Loucy (cell line): ENCODE measurements at regions not wholly inside any gene's neighbourhood (a gene's known extent, or its start where the extent isn't known, plus 50 kb on each side); places are given as distances from the start of the nearest gene placed in this dataset.

Experiments
- H2AFZ ChIP-seq: fragments of 200-600 bp; sonication (generic); 2 replicates; pipeline ENCODE4 v1.6.0; 2016; ENCODE audit warnings: antibody characterized with exemption, mild to moderate bottlenecking, low read length, moderate library complexity
- H3F3A ChIP-seq: fragments of 200-600 bp; 2 replicates; pipeline ENCODE4 v1.6.0; 2016; ENCODE audit warnings: antibody characterized with exemption, low read depth, mild to moderate bottlenecking
- H3K27me3 ChIP-seq: fragments of 200-600 bp; sonication (generic); 2 replicates; pipeline ENCODE4 v1.6.1; 2014; ENCODE audit warnings: low read length, mild to moderate bottlenecking; ENCODE audit not compliant: insufficient read depth, poor library complexity, severe bottlenecking
- H3K36me3 ChIP-seq: fragments of 200-600 bp; sonication (generic); 2 replicates; pipeline ENCODE4 v1.6.1; 2016; ENCODE audit warnings: low read length; ENCODE audit not compliant: insufficient read depth
- H3K4me1 ChIP-seq: fragments of 200-600 bp; sonication (generic); 2 replicates; pipeline ENCODE4 v1.5.1; 2014; ENCODE audit warnings: low read length, mild to moderate bottlenecking; ENCODE audit not compliant: insufficient read depth, poor library complexity, severe bottlenecking
- H3K4me2 ChIP-seq: fragments of 200-600 bp; sonication (generic); 2 replicates; pipeline ENCODE4 v1.6.0; 2014; ENCODE audit warnings: antibody characterized with exemption, low read length, low read depth, mild to moderate bottlenecking; ENCODE audit not compliant: poor library complexity, severe bottlenecking
- H3K4me3 ChIP-seq: fragments of 200-600 bp; sonication (generic); 2 replicates; pipeline ENCODE4 v1.5.1; 2014; ENCODE audit warnings: low read length, mild to moderate bottlenecking, mixed read lengths; ENCODE audit not compliant: poor library complexity, severe bottlenecking
- H3K79me2 ChIP-seq: fragments of 200-600 bp; sonication (generic); 2 replicates; pipeline ENCODE4 v1.6.1; 2014; ENCODE audit warnings: low read length; ENCODE audit not compliant: insufficient read depth
- H3K9ac ChIP-seq: fragments of 200-600 bp; sonication (generic); 2 replicates; pipeline ENCODE4 v1.6.0; 2014; ENCODE audit warnings: mild to moderate bottlenecking, low read depth, low read length, moderate library complexity; ENCODE audit not compliant: poor library complexity, severe bottlenecking
- H3K9me2 ChIP-seq: fragments of 200-600 bp; sonication (generic); replicated peaks from 2 replicates; pipeline ENCODE4 v1.6.1; 2016; ENCODE audit warnings: low read depth, low read length, mixed read lengths
- H3K9me3 ChIP-seq: fragments of 200-600 bp; sonication (generic); 2 replicates; pipeline ENCODE4 v1.6.1; 2014; ENCODE audit warnings: mild to moderate bottlenecking, antibody characterized with exemption, low read length, low read depth; ENCODE audit not compliant: insufficient read depth
- H4K20me1 ChIP-seq: fragments of 200-600 bp; sonication (generic); 2 replicates; pipeline ENCODE4 v1.6.0; 2014; ENCODE audit warnings: antibody characterized with exemption, low read length, mild to moderate bottlenecking; ENCODE audit not compliant: insufficient read depth, poor library complexity, severe bottlenecking
- EZH2phosphoT487 ChIP-seq: fragments of 200-600 bp; IDR thresholded peaks from 2 replicates; pipeline ENCODE4 v1.6.1; 2018; ENCODE audit warnings: antibody characterized with exemption, mild to moderate bottlenecking, moderate library complexity, borderline replicate concordance
- TF ChIP-seq, protein P1 (sequence below): fragments of 200-600 bp; sonication (generic); conservative IDR thresholded peaks from 2 replicates; pipeline ENCODE4 v1.5.1; 2014; ENCODE audit warnings: mild to moderate bottlenecking, antibody characterized with exemption, low read length

DNA sequence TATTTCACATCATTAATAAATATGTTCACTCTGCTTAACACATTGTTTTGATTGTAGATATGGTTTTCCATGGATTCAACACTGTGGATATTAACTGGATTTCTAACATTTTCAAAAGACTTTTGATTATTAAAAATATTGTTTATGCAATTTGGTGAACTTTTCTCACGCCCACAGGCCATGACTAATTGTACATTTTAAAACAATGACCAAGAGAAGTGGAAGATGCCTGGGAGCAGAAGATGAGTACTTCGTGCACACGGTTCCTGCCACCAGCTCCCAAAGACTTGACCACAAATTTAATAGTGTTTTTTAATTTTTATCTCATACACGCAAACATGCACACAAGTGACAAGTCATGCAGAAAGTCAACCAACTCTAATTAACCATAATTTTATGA is 451.0 kb upstream of the ADARB2 start:
- H3K4me3 ChIP-seq: no peak overlapping the region
- no peak overlapping the region for H3K9ac ChIP-seq
- H4K20me1 ChIP-seq: no peaks in the 10 kb centered on the region
- no peaks in the 10 kb centered on the region for H3F3A ChIP-seq
- no peaks in the 10 kb centered on the region for H3K79me2 ChIP-seq
- TF ChIP-seq, protein P1, sequence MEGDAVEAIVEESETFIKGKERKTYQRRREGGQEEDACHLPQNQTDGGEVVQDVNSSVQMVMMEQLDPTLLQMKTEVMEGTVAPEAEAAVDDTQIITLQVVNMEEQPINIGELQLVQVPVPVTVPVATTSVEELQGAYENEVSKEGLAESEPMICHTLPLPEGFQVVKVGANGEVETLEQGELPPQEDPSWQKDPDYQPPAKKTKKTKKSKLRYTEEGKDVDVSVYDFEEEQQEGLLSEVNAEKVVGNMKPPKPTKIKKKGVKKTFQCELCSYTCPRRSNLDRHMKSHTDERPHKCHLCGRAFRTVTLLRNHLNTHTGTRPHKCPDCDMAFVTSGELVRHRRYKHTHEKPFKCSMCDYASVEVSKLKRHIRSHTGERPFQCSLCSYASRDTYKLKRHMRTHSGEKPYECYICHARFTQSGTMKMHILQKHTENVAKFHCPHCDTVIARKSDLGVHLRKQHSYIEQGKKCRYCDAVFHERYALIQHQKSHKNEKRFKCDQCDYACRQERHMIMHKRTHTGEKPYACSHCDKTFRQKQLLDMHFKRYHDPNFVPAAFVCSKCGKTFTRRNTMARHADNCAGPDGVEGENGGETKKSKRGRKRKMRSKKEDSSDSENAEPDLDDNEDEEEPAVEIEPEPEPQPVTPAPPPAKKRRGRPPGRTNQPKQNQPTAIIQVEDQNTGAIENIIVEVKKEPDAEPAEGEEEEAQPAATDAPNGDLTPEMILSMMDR: no peak
- no peak for TF ChIP-seq EZH2phosphoT487
- no peaks in the 10 kb centered on the region for H3K4me1 ChIP-seq
- no peaks in the 10 kb centered on the region for H3K36me3 ChIP-seq
- H3K4me2 ChIP-seq: no peak overlapping the region
- no peaks in the 10 kb centered on the region for H3K9me2 ChIP-seq
- H3K27me3 ChIP-seq: no peaks in the 10 kb centered on the region
- no peak overlapping the region for H2AFZ ChIP-seq
- H3K9me3 ChIP-seq: no peaks in the 10 kb centered on the region

DNA sequence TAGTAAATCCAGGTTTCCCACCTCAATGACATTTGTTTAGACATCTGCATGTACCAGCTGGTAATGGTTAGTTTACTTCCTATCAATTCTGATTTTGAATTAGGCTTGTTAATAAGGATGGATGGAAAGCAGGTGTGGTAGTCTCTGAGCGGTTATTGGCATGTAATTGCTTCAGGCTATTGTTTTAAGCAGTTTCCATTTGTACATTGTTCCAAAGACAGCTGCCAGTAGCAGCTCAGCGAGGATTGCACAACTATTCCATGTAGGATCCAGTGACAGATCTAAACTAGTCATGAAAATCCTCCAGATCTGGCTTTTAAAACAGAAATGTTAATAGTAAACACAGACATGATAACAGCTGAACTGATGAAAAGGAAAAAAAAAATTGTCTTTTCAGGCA is 436.0 kb upstream of the ADARB2 start:
- no peaks in the 10 kb centered on the region for H3K9me3 ChIP-seq
- TF ChIP-seq EZH2phosphoT487: no peak
- TF ChIP-seq, protein P1: no peak
- no peak overlapping the region for H3K4me2 ChIP-seq
- no peaks in the 10 kb centered on the region for H3K9me2 ChIP-seq
- no peaks in the 10 kb centered on the region for H3K79me2 ChIP-seq
- no peaks in the 10 kb centered on the region for H3F3A ChIP-seq
- no peaks in the 10 kb centered on the region for H3K4me1 ChIP-seq
- no peaks in the 10 kb centered on the region for H3K36me3 ChIP-seq
- no peaks in the 10 kb centered on the region for H4K20me1 ChIP-seq
- H2AFZ ChIP-seq: no peak overlapping the region
- no peaks in the 10 kb centered on the region for H3K27me3 ChIP-seq
- no peak overlapping the region for H3K4me3 ChIP-seq
- H3K9ac ChIP-seq: no peak overlapping the region

DNA sequence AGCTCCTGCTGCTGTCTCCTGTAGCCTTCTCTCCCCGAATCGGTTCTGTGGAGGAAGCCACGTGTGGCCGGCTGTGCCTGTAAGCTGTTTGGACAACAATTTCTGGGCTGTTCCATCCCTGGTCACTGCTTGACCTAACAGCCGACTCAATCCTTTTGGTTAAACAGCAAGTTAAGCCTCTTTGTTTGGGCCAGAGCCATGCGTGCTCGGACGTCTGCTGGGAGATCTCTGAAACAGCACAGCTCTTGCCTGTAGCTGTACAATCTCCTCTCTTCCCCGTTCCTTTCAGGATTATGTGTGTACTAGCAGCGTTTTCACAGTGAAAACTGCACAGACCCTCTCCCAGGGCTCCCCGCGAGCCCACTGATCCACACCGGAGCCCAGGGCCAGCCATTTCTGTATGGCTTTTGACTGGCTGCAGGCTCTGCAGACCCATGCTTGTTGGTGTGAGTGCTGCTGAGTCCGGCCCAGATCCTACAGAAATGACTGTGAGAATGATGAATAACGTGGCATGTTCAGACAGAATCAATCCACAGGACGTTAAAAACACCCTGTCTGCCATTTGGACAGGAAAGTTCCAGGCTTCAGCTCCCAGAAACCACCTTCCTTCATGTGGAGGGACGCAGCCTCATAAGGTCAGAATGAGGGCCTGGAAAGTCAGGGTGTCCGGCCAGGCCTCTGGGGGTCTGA is 428.6 kb upstream of the ADARB2 start:
- Histone ChIP-seq H3K79me2 (no peaks in the 10 kb centered on the region), H2AFZ (no peak overlapping the region), H3K4me2 (no peak overlapping the region), H3K9me2 (no peaks in the 10 kb centered on the region), H3K9me3 (no peaks in the 10 kb centered on the region), H4K20me1 (no peaks in the 10 kb centered on the region), H3K4me1 (no peaks in the 10 kb centered on the region), H3K4me3 (no peak overlapping the region), H3K27me3 (no peaks in the 10 kb centered on the region), H3K36me3 (no peaks in the 10 kb centered on the region), H3F3A (no peaks in the 10 kb centered on the region), H3K9ac (no peak overlapping the region)
- no peak for TF ChIP-seq EZH2phosphoT487

DNA sequence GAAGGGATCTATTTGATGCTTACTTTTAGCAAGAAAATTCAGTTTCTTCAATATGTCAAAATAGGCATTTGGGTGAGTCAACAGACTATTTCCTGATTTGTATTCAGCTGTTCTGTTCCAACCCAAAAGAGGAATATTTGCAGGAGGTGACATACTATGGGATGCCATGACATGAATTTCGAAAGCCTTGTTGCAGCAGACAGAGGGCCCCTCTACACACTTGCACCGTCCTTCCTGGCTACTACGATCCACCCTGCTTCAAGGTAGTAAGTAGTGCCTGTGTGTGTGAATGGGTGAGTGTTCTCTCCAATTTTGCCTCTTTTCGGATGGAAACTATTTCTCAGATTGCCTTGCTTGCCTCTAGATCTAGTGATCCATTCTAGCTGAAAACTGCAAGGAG is 413.0 kb upstream of the ADARB2 start:
- Histone ChIP-seq H3K9me3 (no peaks in the 10 kb centered on the region), H4K20me1 (no peaks in the 10 kb centered on the region), H3K4me1 (no peaks in the 10 kb centered on the region), H3K4me3 (no peak overlapping the region), H3K27me3 (no peaks in the 10 kb centered on the region), H2AFZ (no peak overlapping the region), H3K9ac (no peak overlapping the region), H3K4me2 (no peak overlapping the region), H3K36me3 (no peaks in the 10 kb centered on the region), H3F3A (no peaks in the 10 kb centered on the region), H3K79me2 (no peaks in the 10 kb centered on the region), H3K9me2 (no peaks in the 10 kb centered on the region)
- no peak for TF ChIP-seq EZH2phosphoT487
- TF ChIP-seq, protein P1: no peak
